GM12874 (cell line): ENCODE measurements at regions not wholly inside any gene's neighbourhood (a gene's known extent, or its start where the extent isn't known, plus 50 kb on each side); places are given as distances from the start of the nearest gene placed in this dataset.

Experiments used
- CTCF ChIP-seq: IDR thresholded peaks from 2 replicates; pipeline ENCODE4 v1.5.1; 2011; ENCODE audit warnings: low read depth, mild to moderate bottlenecking, control low read depth, low read length, moderate library complexity; ENCODE audit not compliant: insufficient read depth

GRCh38 chr2:238600506-238601432 lies 174.0 kb downstream of the ASB1 start:
- TF ChIP-seq CTCF, result no peak

- TF ChIP-seq CTCF, result no peak
These were observed 174.9 kb downstream of the ASB1 start for GRCh38 chr2:238601433-238602222.

- no peak for TF ChIP-seq CTCF
These were observed 175.7 kb downstream of the ASB1 start for GRCh38 chr2:238602223-238602960.

- no peak for TF ChIP-seq CTCF
These were observed 176.9 kb downstream of the ASB1 start for GRCh38 chr2:238603596-238603995.

GRCh38 chr2:238606311-238606710 lies 179.6 kb downstream of the ASB1 start:
- no peak for TF ChIP-seq CTCF

- no peak for TF ChIP-seq CTCF
These were observed 186.9 kb downstream of the ASB1 start for GRCh38 chr2:238613610-238614009.

GRCh38 chr2:238614376-238614775 lies 187.6 kb downstream of the ASB1 start:
- no peak for TF ChIP-seq CTCF
